Peyer's patch (tissue), 4 donors: ENCODE measurements at regions not wholly inside any gene's neighbourhood (a gene's known extent, or its start where the extent isn't known, plus 50 kb on each side); places are given as distances from the start of the nearest gene placed in this dataset.

Experiments
- CTCF ChIP-seq, 6 experiments: fragments of 450-650 bp in 4 of 6; fragments of 200-600 bp in 2 of 6; sonication (generic) in 1 of 6; IDR thresholded peaks; one replicate each; pipeline ENCODE4 v1.5.1; 2017 to 2019; ENCODE audit warnings: antibody characterized with exemption in 6 of 6, mild to moderate bottlenecking in 3 of 6, moderate library complexity in 1 of 6
- POLR2A ChIP-seq, 2 donors: fragments of 450-650 bp; IDR thresholded peaks; one replicate each; pipeline ENCODE4 v1.5.1; 2017; ENCODE audit warnings: antibody characterized with exemption in 2 of 2, mild to moderate bottlenecking in 2 of 2, moderate library complexity in 2 of 2

DNA sequence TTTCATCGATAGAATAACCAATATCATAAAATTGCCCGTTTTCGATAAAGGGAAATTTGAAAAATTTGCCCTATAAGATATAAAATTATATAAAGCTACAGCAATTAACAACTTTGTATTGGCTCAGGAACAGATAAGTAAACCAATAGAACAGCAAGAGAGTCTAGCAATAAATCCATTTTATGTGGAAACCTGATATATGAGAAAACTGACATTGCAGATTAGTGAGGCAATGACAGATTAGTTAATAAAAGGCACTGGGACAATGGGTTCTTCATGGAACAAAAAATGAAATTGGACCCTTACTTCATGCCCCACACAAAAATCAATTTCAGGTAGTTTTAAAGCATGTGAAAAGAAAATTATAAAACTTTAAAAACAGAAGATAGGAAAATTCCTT lies 169.9 kb upstream of the ST6GALNAC5 start:
- TF ChIP-seq CTCF (IDR thresholded peaks at IDR 0.05) (no peak), POLR2A (IDR thresholded peaks at IDR 0.05) (no peak)
